ENCODE measurements at regions not wholly inside any gene's neighbourhood (a gene's known extent, or its start where the extent isn't known, plus 50 kb on each side); places are given as distances from the start of the nearest gene placed in this dataset.

- DNase-seq, result no peak
Observed at GRCh38 chr3:18812316-18812715, 336.0 kb upstream of the KCNH8 start.

- no peak for DNase-seq
Observed at GRCh38 chr3:18810306-18810661, 338.0 kb upstream of the KCNH8 start.

- no peak for DNase-seq
Observed at GRCh38 chr3:18809640-18810305, 338.5 kb upstream of the KCNH8 start.

GRCh38 chr3:18808429-18808828 is 339.9 kb upstream of the KCNH8 start:
- DNase-seq, result no peak

GRCh38 chr3:18807593-18807992 is 340.7 kb upstream of the KCNH8 start:
- no peak for DNase-seq

- DNase-seq, result no peak
Observed at GRCh38 chr3:18806633-18807032, 341.7 kb upstream of the KCNH8 start.

GRCh38 chr3:18797378-18797777 is 350.9 kb upstream of the KCNH8 start:
- no peak for DNase-seq

GRCh38 chr3:18795078-18795477 is 353.2 kb upstream of the KCNH8 start:
- DNase-seq, result no peak

- no peak for DNase-seq
Observed at GRCh38 chr3:18791752-18792151, 356.6 kb upstream of the KCNH8 start.

GRCh38 chr3:18791182-18791581 is 357.1 kb upstream of the KCNH8 start:
- no peak for DNase-seq

- DNase-seq, result no peak
Observed at GRCh38 chr3:18790384-18790783, 357.9 kb upstream of the KCNH8 start.

- no peak for DNase-seq
Observed at GRCh38 chr3:18789734-18790133, 358.6 kb upstream of the KCNH8 start.

GRCh38 chr3:18787441-18787840 is 360.9 kb upstream of the KCNH8 start:
- DNase-seq, result no peak

GRCh38 chr3:18786650-18787323 is 361.5 kb upstream of the KCNH8 start:
- no peak for DNase-seq

- no peak for DNase-seq
Observed at GRCh38 chr3:18782191-18782590, 357.1 kb upstream of the SATB1 start.

GRCh38 chr3:18780959-18781358 is 355.8 kb upstream of the SATB1 start:
- no peak for DNase-seq

GRCh38 chr3:18779704-18780103 is 354.6 kb upstream of the SATB1 start:
- no peak for DNase-seq

GRCh38 chr3:18778598-18778997 is 353.5 kb upstream of the SATB1 start:
- no peak for DNase-seq

- no peak for DNase-seq
Observed at GRCh38 chr3:18778094-18778493, 353.0 kb upstream of the SATB1 start.

- no peak for DNase-seq
Observed at GRCh38 chr3:18775501-18775900, 350.4 kb upstream of the SATB1 start.

GRCh38 chr3:18774319-18775088 is 349.4 kb upstream of the SATB1 start:
- no peak for DNase-seq

- no peak for DNase-seq
Observed at GRCh38 chr3:18772699-18773305, 347.7 kb upstream of the SATB1 start.

GRCh38 chr3:18771931-18772330 is 346.8 kb upstream of the SATB1 start:
- no peak for DNase-seq

GRCh38 chr3:18770800-18771199 is 345.7 kb upstream of the SATB1 start:
- no peak for DNase-seq
